Activated T-helper 2 cell treated with anti-CD3 and anti-CD28 coated beads, Interferon-gamma antibody, Interleukin-2, Interleukin-4, amounts not matched to agents 10 μg/mL and 5 μg/mL and 100 μg/mL, durations not matched to agents 14 hours and 24 hours and 36 hours (primary cell): ENCODE measurements at regions not wholly inside any gene's neighbourhood (a gene's known extent, or its start where the extent isn't known, plus 50 kb on each side); places are given as distances from the start of the nearest gene placed in this dataset.

Source experiments
- DNase-seq: peaks from one replicate; pipeline ENCODE4 v3.0.0; 2021; ENCODE audit warnings: low spot score
- H3K27ac Mint-ChIP-seq: one replicate; pipeline ENCODE4 v1.8.0; 2021; ENCODE audit warnings: mixed read lengths
- H3K27me3 Mint-ChIP-seq: one replicate; pipeline ENCODE4 v1.8.0; 2021; ENCODE audit warnings: low read depth, mixed read lengths
- H3K36me3 Mint-ChIP-seq: one replicate; pipeline ENCODE4 v1.8.0; 2021; ENCODE audit warnings: low read depth, mixed read lengths
- H3K4me1 Mint-ChIP-seq: one replicate; pipeline ENCODE4 v1.8.0; 2021; ENCODE audit warnings: low read depth, mixed read lengths
- H3K4me3 Mint-ChIP-seq: one replicate; pipeline ENCODE4 v1.8.0; 2021; ENCODE audit warnings: low read depth, mild to moderate bottlenecking, moderate library complexity, mixed read lengths
- H3K9me3 Mint-ChIP-seq: one replicate; pipeline ENCODE4 v1.8.0; 2021; ENCODE audit warnings: mixed read lengths
- intact Hi-C: fragments of 100-400 bp; cut with micrococcal nuclease; formaldehyde crosslinking; loops from one replicate; pipeline ENCODE4 v1.15.1; 2023

GRCh38 chr6:139801571-139802321 lies 427.3 kb upstream of the CITED2 start:
- intact Hi-C loops = no loop called here
- DNase-seq = no peak
- Mint-ChIP-seq H3K4me3 (no peak overlapping the region), H3K36me3 (no peaks in the 10 kb centered on the region), H3K4me1 (no peaks in the 10 kb centered on the region), H3K9me3 (no peaks in the 10 kb centered on the region), H3K27ac (no peak overlapping the region), H3K27me3 (no peaks in the 10 kb centered on the region)

- H3K27ac Mint-ChIP-seq = no peak overlapping the region
- no peaks in the 10 kb centered on the region for H3K27me3 Mint-ChIP-seq
- intact Hi-C loops = no loop called here
- H3K4me1 Mint-ChIP-seq = no peaks in the 10 kb centered on the region
- no peaks in the 10 kb centered on the region for H3K9me3 Mint-ChIP-seq
- DNase-seq = no peak
- H3K36me3 Mint-ChIP-seq = no peaks in the 10 kb centered on the region
- no peak overlapping the region for H3K4me3 Mint-ChIP-seq
Observed at GRCh38 chr6:139800837-139801236, 426.4 kb upstream of the CITED2 start.

DNA sequence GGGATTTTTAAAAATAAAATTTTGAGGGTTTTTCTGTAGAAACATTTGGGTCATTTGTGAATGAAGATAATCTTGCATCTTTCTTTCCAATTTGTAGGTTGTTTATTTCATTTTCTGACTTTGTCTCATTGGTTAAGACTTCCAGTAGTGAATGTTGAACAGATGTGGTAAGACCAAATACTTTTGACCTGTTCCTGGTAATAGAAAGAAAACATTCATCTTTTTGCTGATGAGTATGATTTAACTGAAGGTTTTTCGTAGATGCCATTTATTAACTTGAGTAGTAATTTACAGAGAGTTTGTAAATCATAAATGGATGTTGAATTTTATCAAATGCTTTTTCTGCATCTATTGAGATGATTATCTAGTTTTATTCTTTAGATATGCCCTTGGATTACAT lies 416.1 kb upstream of the CITED2 start:
- Mint-ChIP-seq H3K4me3 (no peak overlapping the region), H3K9me3 (no peaks in the 10 kb centered on the region), H3K4me1 (no peaks in the 10 kb centered on the region), H3K27ac (no peak overlapping the region), H3K27me3 (peaks cover 4% of the 10 kb centered on the region), H3K36me3 (no peaks in the 10 kb centered on the region)
- intact Hi-C loops = no loop called here
- no peak for DNase-seq

- Mint-ChIP-seq H3K36me3 (no peaks in the 10 kb centered on the region), H3K27ac (no peak overlapping the region), H3K4me3 (no peak overlapping the region), H3K4me1 (no peaks in the 10 kb centered on the region), H3K27me3 (peaks cover 6% of the 10 kb centered on the region), H3K9me3 (no peaks in the 10 kb centered on the region)
- intact Hi-C loops = no loop called here
- no peak for DNase-seq
Observed at GRCh38 chr6:139784222-139784769, 409.8 kb upstream of the CITED2 start.

- Mint-ChIP-seq H3K27me3 (peaks cover 4% of the 10 kb centered on the region), H3K36me3 (no peaks in the 10 kb centered on the region), H3K27ac (no peak overlapping the region), H3K4me1 (no peaks in the 10 kb centered on the region), H3K4me3 (no peak overlapping the region), H3K9me3 (no peaks in the 10 kb centered on the region)
- intact Hi-C loops = no loop called here
- DNase-seq = no peak
Observed at GRCh38 chr6:139779988-139780774, 405.7 kb upstream of the CITED2 start.

DNA sequence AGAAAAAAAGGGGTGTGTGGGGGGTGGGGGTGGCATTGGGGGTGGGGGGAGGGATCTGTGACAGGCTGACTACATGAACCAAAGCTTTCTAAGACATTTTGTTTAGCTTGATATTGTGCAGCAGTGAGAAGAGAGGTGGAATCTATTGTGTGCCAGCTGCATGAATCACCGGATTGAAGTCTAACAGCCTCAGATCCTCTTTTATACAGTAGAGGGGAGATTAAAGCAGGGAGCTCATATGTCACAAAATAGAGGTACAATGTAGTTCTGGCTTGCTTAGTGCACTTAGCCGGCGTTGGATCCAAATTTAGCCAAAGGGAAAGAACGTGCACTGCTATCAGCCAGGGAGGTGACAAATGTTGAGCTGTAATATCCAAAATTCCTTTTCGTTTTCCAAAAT lies 404.2 kb upstream of the CITED2 start:
- Mint-ChIP-seq H3K36me3 (no peaks in the 10 kb centered on the region), H3K27ac (no peak overlapping the region), H3K4me3 (no peak overlapping the region), H3K27me3 (peaks cover 4% of the 10 kb centered on the region), H3K4me1 (no peaks in the 10 kb centered on the region), H3K9me3 (no peaks in the 10 kb centered on the region)
- intact Hi-C loops = no loop called here
- DNase-seq = no peak

- H3K36me3 Mint-ChIP-seq = no peaks in the 10 kb centered on the region
- no peak for DNase-seq
- H3K4me3 Mint-ChIP-seq = no peak overlapping the region
- intact Hi-C loops = no loop called here
- H3K4me1 Mint-ChIP-seq = no peaks in the 10 kb centered on the region
- H3K27me3 Mint-ChIP-seq = peaks cover 4% of the 10 kb centered on the region
- H3K27ac Mint-ChIP-seq = no peak overlapping the region
- H3K9me3 Mint-ChIP-seq = no peaks in the 10 kb centered on the region
Observed at GRCh38 chr6:139778106-139778505, 403.7 kb upstream of the CITED2 start.

DNA sequence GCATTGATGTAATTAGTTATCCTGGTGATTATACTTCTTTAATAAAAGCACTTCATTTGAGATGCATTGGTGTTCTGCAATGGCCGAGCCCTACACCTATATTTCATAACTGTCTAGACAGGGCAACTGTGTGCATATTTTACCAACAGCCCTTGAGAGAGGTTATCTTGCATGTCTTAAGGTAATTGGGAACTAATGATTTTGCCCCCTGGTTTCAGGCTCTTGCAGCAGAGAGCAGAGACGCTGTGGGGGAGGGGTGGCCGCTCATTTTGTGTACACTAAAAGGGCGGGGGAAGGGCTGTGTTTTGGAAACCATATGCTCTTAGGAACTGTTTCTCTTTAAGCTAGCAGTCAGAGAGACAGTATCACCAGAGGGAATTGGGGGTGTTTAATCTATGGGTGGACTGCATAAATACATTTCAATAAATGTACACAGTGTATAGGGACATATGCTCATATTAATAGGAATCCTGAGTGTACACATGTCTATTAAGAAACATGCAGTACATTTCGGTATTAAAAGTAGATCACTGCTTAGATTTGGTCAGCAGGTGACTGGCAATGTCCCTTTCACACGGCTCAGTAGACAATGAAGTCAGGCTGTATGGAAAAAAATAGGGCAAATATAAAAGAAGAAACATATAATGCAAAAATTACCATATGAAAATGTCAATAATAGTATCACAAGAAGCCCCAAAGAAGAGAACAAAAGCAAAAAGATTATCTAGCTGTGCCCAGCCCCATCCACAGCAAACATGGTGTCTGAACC lies 402.9 kb upstream of the CITED2 start:
- intact Hi-C loops = no loop called here
- Mint-ChIP-seq H3K36me3 (no peaks in the 10 kb centered on the region), H3K4me3 (no peak overlapping the region), H3K4me1 (no peaks in the 10 kb centered on the region), H3K27ac (no peak overlapping the region), H3K9me3 (no peaks in the 10 kb centered on the region), H3K27me3 (peaks cover 4% of the 10 kb centered on the region)
- no peak for DNase-seq

GRCh38 chr6:139776041-139776440 lies 401.6 kb upstream of the CITED2 start:
- no peak overlapping the region for H3K27ac Mint-ChIP-seq
- no peak for DNase-seq
- H3K4me1 Mint-ChIP-seq = no peaks in the 10 kb centered on the region
- intact Hi-C loops = no loop called here
- H3K36me3 Mint-ChIP-seq = no peaks in the 10 kb centered on the region
- H3K9me3 Mint-ChIP-seq = no peaks in the 10 kb centered on the region
- no peak overlapping the region for H3K4me3 Mint-ChIP-seq
- peaks cover 4% of the 10 kb centered on the region for H3K27me3 Mint-ChIP-seq

DNA sequence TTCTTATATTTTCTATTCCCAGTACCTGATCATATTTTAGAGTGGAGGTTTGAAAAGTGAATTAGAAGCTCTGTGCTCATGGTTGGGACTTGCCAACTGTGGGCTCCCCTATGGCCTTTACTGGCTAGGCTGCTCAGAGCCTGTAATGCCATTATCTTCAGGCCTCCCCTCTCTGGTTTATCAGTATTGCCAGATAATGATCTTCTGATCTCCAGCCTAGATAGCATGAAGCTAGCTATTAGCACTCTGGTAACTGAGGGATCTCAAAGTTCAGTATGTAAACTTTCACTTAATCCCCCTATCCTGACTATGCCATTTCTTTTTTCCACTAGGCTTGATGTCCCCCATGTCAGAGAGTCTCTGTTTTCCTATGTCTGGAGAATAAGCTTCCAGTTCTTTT lies 393.7 kb upstream of the CITED2 start:
- Mint-ChIP-seq H3K4me1 (peaks cover 31% of the 10 kb centered on the region), H3K36me3 (no peaks in the 10 kb centered on the region), H3K9me3 (no peaks in the 10 kb centered on the region), H3K4me3 (no peak overlapping the region), H3K27me3 (no peaks in the 10 kb centered on the region), H3K27ac (no peak overlapping the region)
- DNase-seq = no peak
- intact Hi-C loops = loop anchor here (5.0 kb wide), 1 partner anchor 396 kb away; the partner anchor contains the start of gene CITED2

- Mint-ChIP-seq H3K36me3 (no peaks in the 10 kb centered on the region), H3K27ac (no peak overlapping the region), H3K27me3 (no peaks in the 10 kb centered on the region), H3K9me3 (no peaks in the 10 kb centered on the region), H3K4me3 (no peak overlapping the region), H3K4me1 (peaks cover 31% of the 10 kb centered on the region)
- intact Hi-C loops = loop anchor here (5.0 kb wide), 1 partner anchor 394 kb away; the partner anchor contains the start of gene CITED2
- DNase-seq = no peak
Observed at GRCh38 chr6:139766796-139767195, 392.3 kb upstream of the CITED2 start.

DNA sequence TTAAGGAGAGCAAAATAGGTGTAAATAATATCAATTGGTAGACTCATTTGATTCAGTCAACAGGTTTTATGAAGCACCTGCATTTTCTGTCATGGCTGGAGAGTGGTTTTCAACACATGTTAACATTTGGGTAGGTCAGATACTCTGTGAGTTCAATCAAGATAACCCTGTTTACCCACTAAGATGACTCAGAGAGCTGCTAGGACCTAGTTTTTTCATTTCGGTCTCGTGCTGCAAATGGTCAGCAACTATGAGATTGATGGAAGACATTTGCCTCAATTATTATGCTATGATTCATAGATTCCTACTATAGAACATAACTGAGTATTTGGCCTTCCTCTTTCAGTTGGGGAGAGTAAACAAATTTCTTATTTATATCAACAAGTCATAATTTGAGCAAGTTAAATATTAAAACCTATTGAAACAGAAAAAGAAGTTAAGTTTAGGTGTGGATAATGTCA lies 391.4 kb upstream of the CITED2 start:
- H3K27me3 Mint-ChIP-seq = no peaks in the 10 kb centered on the region
- no peaks in the 10 kb centered on the region for H3K36me3 Mint-ChIP-seq
- no peaks in the 10 kb centered on the region for H3K9me3 Mint-ChIP-seq
- DNase-seq = no peak
- H3K4me1 Mint-ChIP-seq = peaks cover 31% of the 10 kb centered on the region
- H3K4me3 Mint-ChIP-seq = no peak overlapping the region
- H3K27ac Mint-ChIP-seq = no peak overlapping the region
- intact Hi-C loops = loop anchor here (5.0 kb wide), 1 partner anchor 394 kb away; the partner anchor contains the start of gene CITED2
